A549 (cell line): ENCODE measurements at regions not wholly inside any gene's neighbourhood (a gene's known extent, or its start where the extent isn't known, plus 50 kb on each side); places are given as distances from the start of the nearest gene placed in this dataset.

ENCODE experiments used
- ATAC-seq, 2 experiments: fragments of 200-7000 bp in 1 of 2; fragments of >200 bp in 1 of 2; cut with Nextera tagmentation in 1 of 2; cut with Tn5 transposase in 1 of 2; 3 replicates each; pipeline versions ENCODE4 v1.8.0 to v1.9.1; 2018 to 2020; ENCODE audit warnings: mild to moderate bottlenecking in 1 of 2, moderate library complexity in 1 of 2
- CTCF ChIA-PET: fragments of 300-600 bp; sonication (Branson Sonifier 250); formaldehyde crosslinking; extraction: SDS; loops from one replicate; lab custom pipeline; 2021; ENCODE audit warnings: antibody characterized with exemption, inconsistent platforms; lab: Yijun Ruan, JAX
- POLR2A ChIA-PET: fragments of 350-600 bp; formaldehyde crosslinking; extraction: SDS; loops from one replicate; lab custom pipeline; 2021; ENCODE audit warnings: antibody characterized with exemption, inconsistent platforms; lab: Yijun Ruan, JAX
- DNase-seq, 2 experiments: peaks; one replicate each; pipeline versions ENCODE4 v3.0.0 to v3.0.0-alpha.2; 2011 to 2016; ENCODE audit warnings: low read depth in 1 of 2, low spot score in 1 of 2
- FAIRE-seq: peaks from 2 replicates; lab custom pipeline; 2011; peaks lifted over from hg19 to GRCh38; lab: Jason Lieb, UNC
- H3K27ac ChIP-seq, 2 experiments: fragments of >200 bp; sonication (Bioruptor Twin); formaldehyde crosslinking; 3 replicates each; pipeline ENCODE4 v1.5.1; 2016 to 2017
- H3K4me1 ChIP-seq: fragments of >200 bp; sonication (Bioruptor Twin); formaldehyde crosslinking; 3 replicates; pipeline ENCODE4 v1.6.1; 2016
- H3K4me2 ChIP-seq: fragments of >200 bp; sonication (Bioruptor Twin); formaldehyde crosslinking; 3 replicates; pipeline ENCODE4 v1.6.1; 2016
- H3K4me3 ChIP-seq: fragments of >200 bp; sonication (Bioruptor Twin); formaldehyde crosslinking; 3 replicates; pipeline ENCODE4 v1.5.1; 2016
- H3K9me3 ChIP-seq: fragments of >200 bp; sonication (Bioruptor Twin); formaldehyde crosslinking; 3 replicates; pipeline ENCODE4 v1.6.1; 2016
- BCL3 ChIP-seq: fragments of >200 bp; sonication (Bioruptor Twin); formaldehyde crosslinking; IDR thresholded peaks from 3 replicates; pipeline ENCODE4 v1.6.1; 2016
- BHLHE40 ChIP-seq: IDR thresholded peaks from 2 replicates; pipeline ENCODE4 v1.6.1; 2012; ENCODE audit warnings: low read depth, low read length, inconsistent platforms
- EP300 ChIP-seq, 2 experiments: fragments of >200 bp; sonication (Bioruptor Twin); formaldehyde crosslinking; IDR thresholded peaks; 2 replicates in 1 of 2; 3 replicates in 1 of 2; pipeline ENCODE4 v1.6.1; 2016 to 2017
- ESRRA ChIP-seq: fragments of 150-350 bp; IDR thresholded peaks from 2 replicates; pipeline ENCODE4 v1.6.1; 2014; ENCODE audit warnings: mild to moderate bottlenecking, low read length, borderline replicate concordance
- FOSB ChIP-seq: fragments of 250-450 bp; sonication (Bioruptor Pico); IDR thresholded peaks from 2 replicates; pipeline ENCODE4 v1.5.0; 2020; ENCODE audit warnings: mild to moderate bottlenecking, moderate library complexity
- FOSL2 ChIP-seq, 2 experiments: fragments of 450-650 bp in 1 of 2; fragments of >200 bp in 1 of 2; sonication (Bioruptor Twin) in 1 of 2; formaldehyde crosslinking; IDR thresholded peaks; 2 replicates each; pipeline versions ENCODE4 v1.5.0 to v1.6.1; 2016 to 2020; ENCODE audit warnings: mild to moderate bottlenecking in 1 of 2, moderate library complexity in 1 of 2
- HES2 ChIP-seq: fragments of >200 bp; sonication (Bioruptor Twin); formaldehyde crosslinking; IDR thresholded peaks from 2 replicates; pipeline ENCODE4 v1.6.1; 2016
- HOXB13 ChIP-seq: fragments of 250-450 bp; sonication (Bioruptor Pico); IDR thresholded peaks from 2 replicates; pipeline ENCODE4 v1.5.0; 2020; ENCODE audit warnings: low read depth, mild to moderate bottlenecking, moderate library complexity
- HOXB5 ChIP-seq: fragments of 250-450 bp; sonication (Bioruptor Pico); IDR thresholded peaks from 2 replicates; pipeline ENCODE4 v1.5.0; 2020; ENCODE audit warnings: mild to moderate bottlenecking, moderate library complexity
- JUN ChIP-seq, 2 experiments: fragments of >200 bp; sonication (Bioruptor Twin); formaldehyde crosslinking; IDR thresholded peaks; 2 replicates in 1 of 2; 3 replicates in 1 of 2; pipeline ENCODE4 v1.6.1; 2016 to 2017
- KDM1A ChIP-seq: fragments of 200-600 bp; sonication (generic); IDR thresholded peaks from 2 replicates; pipeline ENCODE4 v1.6.1; 2016; ENCODE audit warnings: low read depth, mild to moderate bottlenecking
- KDM5A ChIP-seq: fragments of 200-600 bp; sonication (generic); IDR thresholded peaks from 2 replicates; pipeline ENCODE4 v1.6.1; 2016; ENCODE audit warnings: antibody characterized with exemption, mild to moderate bottlenecking
- MAFK ChIP-seq: fragments of 450-650 bp; IDR thresholded peaks from 2 replicates; pipeline ENCODE4 v1.6.1; 2014; ENCODE audit not compliant: partially characterized antibody
- MYC ChIP-seq: IDR thresholded peaks from 2 replicates; pipeline ENCODE4 v1.6.1; 2012; ENCODE audit warnings: mild to moderate bottlenecking, inconsistent platforms, low read length, improper control_type of control experiment, borderline replicate concordance
- NPAS2 ChIP-seq: fragments of 250-450 bp; sonication (Bioruptor Pico); IDR thresholded peaks from 2 replicates; pipeline ENCODE4 v1.8.0; 2022; ENCODE audit warnings: mild to moderate bottlenecking, moderate library complexity, borderline replicate concordance
- PHF8 ChIP-seq: fragments of 200-600 bp; sonication (generic); IDR thresholded peaks from 2 replicates; pipeline ENCODE4 v1.6.1; 2016; ENCODE audit warnings: low read depth, mild to moderate bottlenecking, antibody characterized with exemption, moderate library complexity, borderline replicate concordance
- POLR2A ChIP-seq: IDR thresholded peaks from 2 replicates; pipeline ENCODE4 v1.6.1; 2012; ENCODE audit warnings: mild to moderate bottlenecking, low read length
- RFX5 ChIP-seq: fragments of 450-650 bp; IDR thresholded peaks from 2 replicates; pipeline ENCODE4 v1.7.1; 2014; ENCODE audit warnings: antibody characterized with exemption, mild to moderate bottlenecking, moderate library complexity
- RNF2 ChIP-seq: fragments of 200-600 bp; sonication (generic); IDR thresholded peaks from 2 replicates; pipeline ENCODE4 v1.6.1; 2016; ENCODE audit warnings: low read depth, mild to moderate bottlenecking, antibody characterized with exemption, moderate library complexity, borderline replicate concordance
- SMC3 ChIP-seq: fragments of >200 bp; sonication (Bioruptor Twin); formaldehyde crosslinking; IDR thresholded peaks from 3 replicates; pipeline ENCODE4 v1.6.1; 2018; ENCODE audit warnings: inconsistent platforms
- TP53 ChIP-seq: fragments of 250-450 bp; sonication (Bioruptor Pico); IDR thresholded peaks from 2 replicates; pipeline ENCODE4 v1.5.0; 2021; ENCODE audit warnings: mild to moderate bottlenecking, moderate library complexity
- USF2 ChIP-seq: fragments of 450-650 bp; IDR thresholded peaks from 2 replicates; pipeline ENCODE4 v1.6.1; 2014; ENCODE audit warnings: antibody characterized with exemption
- ZC3H11A ChIP-seq: fragments of 450-650 bp; IDR thresholded peaks from 2 replicates; pipeline ENCODE4 v1.6.1; 2014; ENCODE audit warnings: antibody characterized with exemption, mild to moderate bottlenecking
- ZFP36 ChIP-seq: fragments of 450-650 bp; IDR thresholded peaks from 2 replicates; pipeline ENCODE4 v1.6.1; 2014; ENCODE audit warnings: borderline replicate concordance; ENCODE audit not compliant: partially characterized antibody
- ZNF302 ChIP-seq: fragments of 250-450 bp; sonication (Bioruptor Pico); IDR thresholded peaks from 2 replicates; pipeline ENCODE4 v1.9.0; 2021; ENCODE audit warnings: inconsistent platforms, mild to moderate bottlenecking, moderate library complexity
- WGBS: methylation state at CpG from one replicate; pipeline ENCODE4 v1.1.6; 2017; ENCODE audit errors: missing lambda C conversion rate; 5-methylcytosine and 5-hydroxymethylcytosine counted together
- TF ChIP-seq, protein P1 (sequence below): IDR thresholded peaks from 2 replicates; pipeline ENCODE4 v1.6.1; 2012; ENCODE audit warnings: low read depth, borderline replicate concordance
- TF ChIP-seq, protein P2 (sequence below): IDR thresholded peaks from 2 replicates; pipeline ENCODE4 v1.6.1; 2012
- TF ChIP-seq, protein P3 (sequence below): fragments of 250-450 bp; sonication (Bioruptor Pico); IDR thresholded peaks from 2 replicates; pipeline ENCODE4 v1.5.0; 2021; ENCODE audit warnings: mild to moderate bottlenecking, moderate library complexity, borderline replicate concordance

DNA sequence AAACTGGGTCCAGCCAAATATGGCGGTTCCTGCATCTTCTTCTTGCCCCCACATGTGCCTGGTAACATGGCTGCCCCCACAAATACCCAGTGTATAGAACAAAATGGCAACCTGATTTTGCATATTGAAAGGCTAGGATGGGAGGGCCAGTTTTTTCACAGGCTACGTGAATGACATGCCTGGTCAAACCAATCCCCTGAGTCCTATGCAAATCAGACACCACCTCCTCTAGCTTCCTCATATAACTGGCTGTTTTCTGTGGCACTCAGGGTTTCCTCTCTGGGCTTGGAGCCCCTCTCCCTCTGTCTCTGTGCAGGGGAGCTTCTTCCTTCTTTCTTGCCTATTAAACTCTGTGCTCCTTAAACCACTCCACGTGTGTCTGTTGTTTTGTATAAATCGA is 372.1 kb downstream of the KIF16B start:
- H3K4me1 ChIP-seq, result no peaks in the 10 kb centered on the region
- H3K4me3 ChIP-seq, result no peak overlapping the region
- 0 out of 3 replicates have a peak overlapping the region, but pooled peaks have one; percentile 18 for H3K4me2 ChIP-seq
- H3K9me3 ChIP-seq, result peaks cover 5% of the 10 kb centered on the region; the same call in 2 of the 3 replicates
- WGBS, result 22% methylated on average over 4 of the region's 4 CpGs
- H3K27ac ChIP-seq, result no peak overlapping the region
- TF ChIP-seq MAFK (no peak), KDM1A (no peak), FOSB (CRISPR knock-in tag) (no peak), MYC (no peak), BHLHE40 (no peak), TP53 (CRISPR knock-in tag) (no peak), BCL3 (no peak), PHF8 (no peak), KDM5A (no peak), HOXB13 (CRISPR knock-in tag) (no peak)
- ATAC-seq (peak in 1 of 2 experiments; percentile 57; a peak in 3 of 6 replicates), DNase-seq (peak in 1 of 2 experiments; percentile 13), FAIRE-seq (no peak)
- POLR2A ChIA-PET, result no interaction called here
- CTCF ChIA-PET, result interaction anchor here (1.6 kb wide), 1 partner anchor 9 kb away, joined by 5 read pairs; no protein-coding TSS in a partner anchor

- FAIRE-seq (no peak), DNase-seq (no peak), ATAC-seq (no peak)
- Histone ChIP-seq H3K4me3 (no peak overlapping the region), H3K4me2 (no peak overlapping the region), H3K9me3 (peaks cover 5% of the 10 kb centered on the region; the same call in 2 of the 3 replicates), H3K27ac (no peak overlapping the region), H3K4me1 (no peaks in the 10 kb centered on the region)
- ChIA-PET CTCF (no interaction called here), POLR2A (no interaction called here)
- whole genome bisulfite sequencing, result 2% methylated on average over 2 of the region's 2 CpGs
- TF ChIP-seq POLR2A, result no peak
- TF ChIP-seq, protein P1, sequence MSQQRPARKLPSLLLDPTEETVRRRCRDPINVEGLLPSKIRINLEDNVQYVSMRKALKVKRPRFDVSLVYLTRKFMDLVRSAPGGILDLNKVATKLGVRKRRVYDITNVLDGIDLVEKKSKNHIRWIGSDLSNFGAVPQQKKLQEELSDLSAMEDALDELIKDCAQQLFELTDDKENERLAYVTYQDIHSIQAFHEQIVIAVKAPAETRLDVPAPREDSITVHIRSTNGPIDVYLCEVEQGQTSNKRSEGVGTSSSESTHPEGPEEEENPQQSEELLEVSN, result no peak
Measured at GRCh38 chr20:16197696-16198095, 375.6 kb downstream of the KIF16B start.

DNA sequence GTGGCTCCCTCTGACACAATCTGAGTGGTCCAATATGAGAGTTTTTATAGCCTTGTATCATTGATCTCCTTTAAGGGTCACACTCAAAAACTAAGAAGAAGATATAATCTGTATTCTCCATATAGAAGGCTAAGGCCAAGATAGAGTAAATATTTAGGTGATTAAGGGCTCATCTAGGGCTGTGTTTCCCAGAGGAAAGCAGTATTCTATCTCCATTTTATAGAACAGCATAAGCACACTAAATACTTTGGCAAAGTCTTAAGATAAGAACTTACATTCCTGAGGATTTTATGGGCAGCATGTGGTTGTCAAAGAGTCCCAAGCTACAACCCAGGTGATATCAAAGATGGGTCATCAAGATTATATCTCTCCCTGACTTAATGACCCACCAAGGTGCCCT is 377.6 kb downstream of the KIF16B start:
- H3K4me1 ChIP-seq, result no peaks in the 10 kb centered on the region
- no peak overlapping the region for H3K4me3 ChIP-seq
- ChIA-PET POLR2A (no interaction called here), CTCF (no interaction called here)
- H3K27ac ChIP-seq, result no peak overlapping the region
- no peak for FAIRE-seq
- TF ChIP-seq JUN (IDR thresholded peaks at IDR 0.05) (no peak), SMC3 (no peak), HOXB5 (CRISPR knock-in tag) (no peak), ZNF302 (no peak), EP300 (IDR thresholded peaks at IDR 0.05) (no peak), ZC3H11A (no peak), RFX5 (no peak), ESRRA (no peak), USF2 (no peak), ZFP36 (no peak), HES2 (no peak), RNF2 (no peak), PHF8 (no peak), MYC (no peak), NPAS2 (CRISPR knock-in tag) (no peak), FOSL2 (IDR thresholded peaks at IDR 0.05) (no peak), FOSL2 (CRISPR knock-in tag; IDR thresholded peaks at IDR 0.05) (no peak)
- TF ChIP-seq, protein P2, sequence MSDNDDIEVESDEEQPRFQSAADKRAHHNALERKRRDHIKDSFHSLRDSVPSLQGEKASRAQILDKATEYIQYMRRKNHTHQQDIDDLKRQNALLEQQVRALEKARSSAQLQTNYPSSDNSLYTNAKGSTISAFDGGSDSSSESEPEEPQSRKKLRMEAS, result no peak
- TF ChIP-seq, protein P3, sequence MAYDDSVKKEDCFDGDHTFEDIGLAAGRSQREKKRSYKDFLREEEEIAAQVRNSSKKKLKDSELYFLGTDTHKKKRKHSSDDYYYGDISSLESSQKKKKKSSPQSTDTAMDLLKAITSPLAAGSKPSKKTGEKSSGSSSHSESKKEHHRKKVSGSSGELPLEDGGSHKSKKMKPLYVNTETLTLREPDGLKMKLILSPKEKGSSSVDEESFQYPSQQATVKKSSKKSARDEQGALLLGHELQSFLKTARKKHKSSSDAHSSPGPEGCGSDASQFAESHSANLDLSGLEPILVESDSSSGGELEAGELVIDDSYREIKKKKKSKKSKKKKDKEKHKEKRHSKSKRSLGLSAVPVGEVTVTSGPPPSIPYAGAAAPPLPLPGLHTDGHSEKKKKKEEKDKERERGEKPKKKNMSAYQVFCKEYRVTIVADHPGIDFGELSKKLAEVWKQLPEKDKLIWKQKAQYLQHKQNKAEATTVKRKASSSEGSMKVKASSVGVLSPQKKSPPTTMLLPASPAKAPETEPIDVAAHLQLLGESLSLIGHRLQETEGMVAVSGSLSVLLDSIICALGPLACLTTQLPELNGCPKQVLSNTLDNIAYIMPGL (CRISPR knock-in tag), result no peak
- H3K4me2 ChIP-seq, result no peak overlapping the region
- DNase-seq, result no peak
- no peak for ATAC-seq
- H3K9me3 ChIP-seq, result peaks cover 5% of the 10 kb centered on the region; the same call in 2 of the 3 replicates
